T-helper 17 cell (primary cell): ENCODE measurements at regions not wholly inside any gene's neighbourhood (a gene's known extent, or its start where the extent isn't known, plus 50 kb on each side); places are given as distances from the start of the nearest gene placed in this dataset.

Experiments used
- ATAC-seq: fragments of 150-1000 bp; cut with Tn5 transposase; 2 replicates; pipeline ENCODE4 v1.10.0; 2021; ENCODE audit warnings: mild to moderate bottlenecking, moderate library complexity
- DNase-seq, 3 donors: peaks; one replicate each; pipeline versions ENCODE4 v3.0.0 to v3.0.0-alpha.2; 2020 to 2021
- H3K9me3 ChIP-seq: one replicate; pipeline ENCODE4 v1.7.0; 2013; ENCODE audit warnings: low read length, mild to moderate bottlenecking; ENCODE audit not compliant: control insufficient read depth, poor library complexity, severe bottlenecking
- H3K27ac Mint-ChIP-seq: one replicate; pipeline ENCODE4 v1.8.0; 2022; ENCODE audit warnings: mild to moderate bottlenecking, moderate library complexity, mixed read lengths
- H3K27me3 Mint-ChIP-seq: one replicate; pipeline ENCODE4 v1.8.0; 2022; ENCODE audit warnings: mixed read lengths
- H3K36me3 Mint-ChIP-seq: one replicate; pipeline ENCODE4 v1.8.0; 2022; ENCODE audit warnings: low read depth, mixed read lengths
- H3K4me1 Mint-ChIP-seq: one replicate; pipeline ENCODE4 v1.8.0; 2022; ENCODE audit warnings: mild to moderate bottlenecking, mixed read lengths
- H3K4me3 Mint-ChIP-seq: one replicate; pipeline ENCODE4 v1.8.0; 2022; ENCODE audit warnings: mild to moderate bottlenecking, moderate library complexity, mixed read lengths

GRCh38 chr17:12403881-12404398 is 261.8 kb upstream of the MYOCD start:
- Mint-ChIP-seq H3K4me3 (no peak overlapping the region), H3K27ac (no peak overlapping the region), H3K4me1 (no peaks in the 10 kb centered on the region), H3K36me3 (no peaks in the 10 kb centered on the region), H3K27me3 (no peaks in the 10 kb centered on the region)
- no peaks in the 10 kb centered on the region for H3K9me3 ChIP-seq
- no peak for ATAC-seq
- DNase-seq: no peak

- Mint-ChIP-seq H3K27ac (no peak overlapping the region), H3K36me3 (no peaks in the 10 kb centered on the region), H3K27me3 (no peaks in the 10 kb centered on the region), H3K4me1 (no peaks in the 10 kb centered on the region), H3K4me3 (no peak overlapping the region)
- no peaks in the 10 kb centered on the region for H3K9me3 ChIP-seq
- DNase-seq (no peak), ATAC-seq (no peak)
Measured at GRCh38 chr17:12406623-12407215, 259.0 kb upstream of the MYOCD start.

GRCh38 chr17:12407495-12408252 is 258.0 kb upstream of the MYOCD start:
- no peaks in the 10 kb centered on the region for H3K36me3 Mint-ChIP-seq
- no peaks in the 10 kb centered on the region for H3K4me1 Mint-ChIP-seq
- no peak overlapping the region for H3K27ac Mint-ChIP-seq
- H3K9me3 ChIP-seq: no peaks in the 10 kb centered on the region
- DNase-seq (no peak), ATAC-seq (no peak)
- H3K27me3 Mint-ChIP-seq: no peaks in the 10 kb centered on the region
- H3K4me3 Mint-ChIP-seq: no peak overlapping the region

- Mint-ChIP-seq H3K36me3 (no peaks in the 10 kb centered on the region), H3K4me1 (no peaks in the 10 kb centered on the region), H3K27ac (no peak overlapping the region), H3K4me3 (no peak overlapping the region), H3K27me3 (no peaks in the 10 kb centered on the region)
- no peaks in the 10 kb centered on the region for H3K9me3 ChIP-seq
- DNase-seq (no peak), ATAC-seq (no peak)
Measured at GRCh38 chr17:12409082-12409481, 256.6 kb upstream of the MYOCD start.

- H3K9me3 ChIP-seq: no peaks in the 10 kb centered on the region
- DNase-seq (no peak), ATAC-seq (no peak)
- no peaks in the 10 kb centered on the region for H3K27me3 Mint-ChIP-seq
- H3K36me3 Mint-ChIP-seq: no peaks in the 10 kb centered on the region
- H3K27ac Mint-ChIP-seq: no peak overlapping the region
- no peak overlapping the region for H3K4me3 Mint-ChIP-seq
- H3K4me1 Mint-ChIP-seq: no peaks in the 10 kb centered on the region
Measured at GRCh38 chr17:12410717-12411116, 255.0 kb upstream of the MYOCD start.

- no peak for DNase-seq
- H3K4me3 Mint-ChIP-seq: no peak overlapping the region
- no peaks in the 10 kb centered on the region for H3K27me3 Mint-ChIP-seq
- H3K4me1 Mint-ChIP-seq: no peaks in the 10 kb centered on the region
- no peak for ATAC-seq
- no peak overlapping the region for H3K27ac Mint-ChIP-seq
- no peaks in the 10 kb centered on the region for H3K9me3 ChIP-seq
- H3K36me3 Mint-ChIP-seq: no peaks in the 10 kb centered on the region
Measured at GRCh38 chr17:12415031-12415430, 250.7 kb upstream of the MYOCD start.

DNA sequence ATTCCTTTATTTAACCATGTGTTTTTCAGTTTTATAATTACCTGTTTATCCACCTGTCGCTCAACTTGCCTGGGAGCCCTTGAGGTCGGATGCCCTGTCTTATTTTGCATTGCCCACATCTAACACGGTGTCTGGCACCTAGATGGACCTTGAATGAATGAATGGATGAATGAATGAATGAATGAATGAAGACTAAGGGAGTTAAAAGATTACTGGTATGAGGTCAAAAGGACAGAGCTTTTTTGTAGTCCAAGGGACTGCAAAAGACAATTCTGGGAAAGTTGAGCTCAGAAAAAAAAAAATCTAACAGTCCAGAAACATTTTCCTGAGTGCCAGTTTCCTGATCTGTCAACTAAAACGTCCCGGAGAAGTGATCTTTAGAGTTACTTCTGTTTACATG is 244.6 kb upstream of the MYOCD start:
- Mint-ChIP-seq H3K27me3 (no peaks in the 10 kb centered on the region), H3K4me1 (no peaks in the 10 kb centered on the region)
- no peak for ATAC-seq

DNA sequence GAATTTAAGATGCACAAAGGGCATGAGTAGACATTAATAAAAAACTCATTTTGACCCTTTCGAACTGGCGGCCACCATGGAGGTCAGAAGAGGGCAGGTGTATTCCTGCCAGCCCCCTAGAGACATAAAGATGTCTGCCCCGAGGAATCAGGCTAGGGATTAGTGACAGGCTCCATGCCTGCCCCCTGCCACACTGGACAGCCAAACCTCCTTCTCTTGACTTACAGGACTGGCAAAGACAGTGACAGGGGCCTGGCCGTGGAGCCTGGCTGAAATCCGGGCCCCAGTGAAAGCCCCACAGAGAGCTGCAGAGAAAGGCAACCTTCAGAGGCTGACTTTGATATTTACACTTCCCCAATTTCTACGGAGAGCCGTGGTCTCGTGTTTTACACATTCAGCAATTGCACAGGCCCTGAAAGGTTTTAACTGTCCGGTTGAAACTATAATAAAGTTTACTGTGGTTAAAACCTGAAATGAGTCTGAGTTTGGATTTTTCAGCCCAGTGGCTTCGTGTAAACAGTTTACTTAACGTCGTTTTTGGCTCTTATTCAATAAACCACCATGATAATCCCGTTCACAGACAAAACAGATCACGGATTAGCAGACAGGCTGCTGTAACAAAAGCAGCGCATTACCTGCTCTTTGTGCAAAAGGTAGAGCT is 243.9 kb upstream of the MYOCD start:
- H3K9me3 ChIP-seq: no peaks in the 10 kb centered on the region
- no peak overlapping the region for H3K4me3 Mint-ChIP-seq
- DNase-seq (no peak), ATAC-seq (no peak)
- no peak overlapping the region for H3K27ac Mint-ChIP-seq
- H3K4me1 Mint-ChIP-seq: no peaks in the 10 kb centered on the region
- no peaks in the 10 kb centered on the region for H3K36me3 Mint-ChIP-seq
- H3K27me3 Mint-ChIP-seq: no peaks in the 10 kb centered on the region

More for the DNA sequence above, 244.6 kb upstream of the MYOCD start:
- H3K9me3 ChIP-seq: no peaks in the 10 kb centered on the region
- H3K36me3 Mint-ChIP-seq: no peaks in the 10 kb centered on the region
- no peak overlapping the region for H3K27ac Mint-ChIP-seq
- no peak overlapping the region for H3K4me3 Mint-ChIP-seq
- DNase-seq: no peak

GRCh38 chr17:12422651-12423050 is 243.0 kb upstream of the MYOCD start:
- DNase-seq (no peak), ATAC-seq (no peak)
- Mint-ChIP-seq H3K36me3 (no peaks in the 10 kb centered on the region), H3K27ac (no peak overlapping the region), H3K4me3 (no peak overlapping the region), H3K4me1 (no peaks in the 10 kb centered on the region), H3K27me3 (no peaks in the 10 kb centered on the region)
- no peaks in the 10 kb centered on the region for H3K9me3 ChIP-seq

GRCh38 chr17:12423337-12423736 is 242.4 kb upstream of the MYOCD start:
- Mint-ChIP-seq H3K4me1 (no peaks in the 10 kb centered on the region), H3K27ac (no peak overlapping the region), H3K4me3 (no peak overlapping the region), H3K36me3 (no peaks in the 10 kb centered on the region), H3K27me3 (no peaks in the 10 kb centered on the region)
- ATAC-seq (no peak), DNase-seq (no peak)
- no peaks in the 10 kb centered on the region for H3K9me3 ChIP-seq

DNA sequence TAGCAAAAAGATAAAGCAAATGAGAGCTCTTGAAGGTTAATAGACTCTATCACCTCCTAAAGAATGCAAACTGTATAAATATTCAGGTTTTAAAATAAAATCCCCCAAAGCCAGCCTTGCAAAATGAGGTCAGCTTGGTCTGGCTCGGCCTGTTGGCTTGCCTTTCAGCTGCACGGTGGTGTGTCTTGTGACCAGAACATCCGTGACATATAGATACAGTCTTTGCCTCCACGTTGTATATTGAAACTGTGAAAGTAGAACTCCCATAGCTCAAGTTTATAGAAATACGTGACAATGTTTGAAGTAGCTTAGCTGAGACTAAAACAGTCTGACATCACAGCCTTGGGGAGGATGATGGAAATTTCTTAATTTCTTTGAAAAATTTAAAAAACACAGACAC is 236.6 kb upstream of the MYOCD start:
- no peaks in the 10 kb centered on the region for H3K36me3 Mint-ChIP-seq
- no peaks in the 10 kb centered on the region for H3K4me1 Mint-ChIP-seq
- H3K27me3 Mint-ChIP-seq: no peaks in the 10 kb centered on the region
- DNase-seq (no peak), ATAC-seq (no peak)
- H3K27ac Mint-ChIP-seq: no peak overlapping the region
- no peaks in the 10 kb centered on the region for H3K9me3 ChIP-seq
- H3K4me3 Mint-ChIP-seq: no peak overlapping the region

GRCh38 chr17:12431188-12431587 is 234.5 kb upstream of the MYOCD start:
- Mint-ChIP-seq H3K36me3 (no peaks in the 10 kb centered on the region), H3K27me3 (no peaks in the 10 kb centered on the region), H3K27ac (no peak overlapping the region), H3K4me1 (no peaks in the 10 kb centered on the region), H3K4me3 (no peak overlapping the region)
- no peaks in the 10 kb centered on the region for H3K9me3 ChIP-seq
- DNase-seq (no peak), ATAC-seq (no peak)

DNA sequence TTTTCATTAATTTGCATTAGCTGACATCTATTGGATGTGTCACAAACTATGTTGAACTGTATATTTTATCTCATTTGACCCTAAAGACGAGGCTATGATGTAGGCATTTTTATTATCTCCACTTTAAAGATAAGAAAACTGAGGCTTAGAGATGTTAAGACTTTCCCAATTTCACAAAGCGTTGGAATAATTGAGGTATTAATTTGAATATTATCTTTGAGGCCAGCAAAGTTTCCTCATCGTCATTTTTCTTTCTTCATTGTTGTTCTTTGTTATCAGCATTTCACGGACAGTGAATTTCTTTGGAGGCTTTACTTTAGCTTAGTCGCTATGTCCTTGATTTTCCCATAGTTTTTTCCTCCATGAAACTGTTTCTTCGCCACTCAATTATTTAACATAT is 227.5 kb upstream of the MYOCD start:
- Mint-ChIP-seq H3K27me3 (no peaks in the 10 kb centered on the region), H3K27ac (no peak overlapping the region), H3K4me3 (no peak overlapping the region), H3K36me3 (no peaks in the 10 kb centered on the region), H3K4me1 (no peaks in the 10 kb centered on the region)
- no peaks in the 10 kb centered on the region for H3K9me3 ChIP-seq
- ATAC-seq (no peak), DNase-seq (no peak)
